OCI-LY1 (cell line): ENCODE measurements at regions not wholly inside any gene's neighbourhood (a gene's known extent, or its start where the extent isn't known, plus 50 kb on each side); places are given as distances from the start of the nearest gene placed in this dataset.

ENCODE experiments used
- H2AFZ ChIP-seq: fragments of 200-600 bp; sonication (generic), shearing (Covaris generic); 2 replicates; pipeline ENCODE4 v1.6.0; 2014; ENCODE audit warnings: antibody characterized with exemption, mild to moderate bottlenecking, low read length
- H3F3A ChIP-seq: fragments of 200-600 bp; sonication (generic), shearing (Covaris generic); 2 replicates; pipeline ENCODE4 v1.6.0; 2014; ENCODE audit warnings: mild to moderate bottlenecking, antibody characterized with exemption, low read length, moderate library complexity; ENCODE audit not compliant: insufficient read depth
- H3K27ac ChIP-seq: fragments of 200-600 bp; sonication (generic); 2 replicates; pipeline ENCODE4 v1.5.1; 2014; ENCODE audit warnings: low read length, mixed run types, mild to moderate bottlenecking, low read depth; ENCODE audit not compliant: poor library complexity, severe bottlenecking
- H3K27me3 ChIP-seq: fragments of 200-600 bp; sonication (generic); 2 replicates; pipeline ENCODE4 v1.6.0; 2014; ENCODE audit warnings: antibody characterized with exemption, mild to moderate bottlenecking, low read length, moderate library complexity; ENCODE audit not compliant: insufficient read depth
- H3K36me3 ChIP-seq: fragments of 200-600 bp; sonication (generic); 2 replicates; pipeline ENCODE4 v1.6.1; 2014; ENCODE audit warnings: mild to moderate bottlenecking, antibody characterized with exemption, low read length, moderate library complexity, mixed read lengths; ENCODE audit not compliant: insufficient read depth
- H3K4me1 ChIP-seq: fragments of 200-600 bp; sonication (generic); 2 replicates; pipeline ENCODE4 v1.5.1; 2014; ENCODE audit warnings: mild to moderate bottlenecking, low read length, moderate library complexity; ENCODE audit not compliant: insufficient read depth, severe bottlenecking
- H3K4me2 ChIP-seq: fragments of 200-600 bp; sonication (generic), shearing (Covaris generic); 2 replicates; pipeline ENCODE4 v1.6.1; 2014; ENCODE audit warnings: low read length
- H3K4me3 ChIP-seq: fragments of 200-600 bp; sonication (generic); 2 replicates; pipeline ENCODE4 v1.5.1; 2014; ENCODE audit warnings: low read length, low read depth, mild to moderate bottlenecking, mixed read lengths; ENCODE audit not compliant: poor library complexity, severe bottlenecking
- H3K79me2 ChIP-seq: fragments of 200-600 bp; shearing (Covaris generic); 2 replicates; pipeline ENCODE4 v1.6.1; 2016; ENCODE audit warnings: mixed run types, low read length, mixed read lengths; ENCODE audit not compliant: insufficient read depth
- H3K9ac ChIP-seq: fragments of 200-600 bp; sonication (generic), shearing (Covaris generic); 2 replicates; pipeline ENCODE4 v1.6.1; 2014; ENCODE audit warnings: mild to moderate bottlenecking, low read length, mixed read lengths
- H3K9me2 ChIP-seq: fragments of 200-600 bp; sonication (generic), shearing (Covaris generic); 2 replicates; pipeline ENCODE4 v1.6.1; 2014; ENCODE audit warnings: low read depth, mild to moderate bottlenecking, low read length, mixed read lengths
- H3K9me3 ChIP-seq: fragments of 200-600 bp; shearing (Covaris generic); 2 replicates; pipeline ENCODE4 v1.6.1; 2014; ENCODE audit warnings: low read length, mixed read lengths
- H4K20me1 ChIP-seq: fragments of 200-600 bp; sonication (generic), shearing (Covaris generic); 2 replicates; pipeline ENCODE4 v1.6.0; 2016; ENCODE audit warnings: mild to moderate bottlenecking, low read length; ENCODE audit not compliant: insufficient read depth
- EZH2 ChIP-seq: fragments of 200-600 bp; sonication (generic), shearing (Covaris generic); IDR thresholded peaks from 2 replicates; pipeline ENCODE4 v1.8.0; 2017; ENCODE audit warnings: borderline replicate concordance, mixed run types, mild to moderate bottlenecking, antibody characterized with exemption, low read length, moderate library complexity, mixed read lengths
- TF ChIP-seq, protein P1 (sequence below): fragments of 200-600 bp; sonication (generic), shearing (Covaris generic); IDR thresholded peaks from 2 replicates; pipeline ENCODE4 v1.5.1; 2017; ENCODE audit warnings: mild to moderate bottlenecking, antibody characterized with exemption, low read length, moderate library complexity, mixed read lengths

DNA sequence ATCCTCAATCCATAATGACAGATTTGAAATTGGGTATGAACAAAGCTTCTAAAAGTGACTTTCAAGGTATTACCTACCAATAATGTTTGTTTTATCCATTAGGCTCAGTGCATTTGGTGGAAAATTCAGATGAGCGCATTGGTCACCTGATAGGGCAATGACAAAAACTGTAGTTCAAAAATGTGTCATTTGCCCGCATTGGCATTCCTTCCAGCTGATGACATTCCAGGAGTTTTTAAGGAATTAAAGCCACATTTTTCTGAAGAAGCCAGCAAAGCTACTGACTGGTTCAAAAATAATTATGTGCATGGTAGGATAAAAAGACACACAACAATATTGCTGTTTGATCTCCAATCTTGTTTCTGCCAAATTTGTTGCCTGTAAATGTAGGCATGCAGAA is 473.4 kb upstream of the CPEB2 start:
- H3K79me2 ChIP-seq = no peaks in the 10 kb centered on the region
- no peak overlapping the region for H3K4me3 ChIP-seq
- H3K9ac ChIP-seq = no peak overlapping the region
- H3K4me1 ChIP-seq = no peaks in the 10 kb centered on the region
- H3K27ac ChIP-seq = no peak overlapping the region
- H3K36me3 ChIP-seq = no peaks in the 10 kb centered on the region
- no peak for TF ChIP-seq EZH2
- TF ChIP-seq, protein P1, sequence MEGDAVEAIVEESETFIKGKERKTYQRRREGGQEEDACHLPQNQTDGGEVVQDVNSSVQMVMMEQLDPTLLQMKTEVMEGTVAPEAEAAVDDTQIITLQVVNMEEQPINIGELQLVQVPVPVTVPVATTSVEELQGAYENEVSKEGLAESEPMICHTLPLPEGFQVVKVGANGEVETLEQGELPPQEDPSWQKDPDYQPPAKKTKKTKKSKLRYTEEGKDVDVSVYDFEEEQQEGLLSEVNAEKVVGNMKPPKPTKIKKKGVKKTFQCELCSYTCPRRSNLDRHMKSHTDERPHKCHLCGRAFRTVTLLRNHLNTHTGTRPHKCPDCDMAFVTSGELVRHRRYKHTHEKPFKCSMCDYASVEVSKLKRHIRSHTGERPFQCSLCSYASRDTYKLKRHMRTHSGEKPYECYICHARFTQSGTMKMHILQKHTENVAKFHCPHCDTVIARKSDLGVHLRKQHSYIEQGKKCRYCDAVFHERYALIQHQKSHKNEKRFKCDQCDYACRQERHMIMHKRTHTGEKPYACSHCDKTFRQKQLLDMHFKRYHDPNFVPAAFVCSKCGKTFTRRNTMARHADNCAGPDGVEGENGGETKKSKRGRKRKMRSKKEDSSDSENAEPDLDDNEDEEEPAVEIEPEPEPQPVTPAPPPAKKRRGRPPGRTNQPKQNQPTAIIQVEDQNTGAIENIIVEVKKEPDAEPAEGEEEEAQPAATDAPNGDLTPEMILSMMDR = no peak
- no peak overlapping the region for H2AFZ ChIP-seq
- H3K9me2 ChIP-seq = no peaks in the 10 kb centered on the region
- no peaks in the 10 kb centered on the region for H3K9me3 ChIP-seq
- H3K4me2 ChIP-seq = no peak overlapping the region
- H3K27me3 ChIP-seq = no peaks in the 10 kb centered on the region
- no peaks in the 10 kb centered on the region for H4K20me1 ChIP-seq
- H3F3A ChIP-seq = no peaks in the 10 kb centered on the region

- no peaks in the 10 kb centered on the region for H3K4me1 ChIP-seq
- H3K4me3 ChIP-seq = no peak overlapping the region
- H4K20me1 ChIP-seq = no peaks in the 10 kb centered on the region
- no peaks in the 10 kb centered on the region for H3K36me3 ChIP-seq
- H3K9ac ChIP-seq = no peak overlapping the region
- no peaks in the 10 kb centered on the region for H3K79me2 ChIP-seq
- H3K27ac ChIP-seq = no peak overlapping the region
- no peaks in the 10 kb centered on the region for H3K9me3 ChIP-seq
- no peak for TF ChIP-seq EZH2
- TF ChIP-seq, protein P1 = no peak
- no peak overlapping the region for H3K4me2 ChIP-seq
- H3K27me3 ChIP-seq = no peaks in the 10 kb centered on the region
- H2AFZ ChIP-seq = no peak overlapping the region
- H3K9me2 ChIP-seq = no peaks in the 10 kb centered on the region
- no peaks in the 10 kb centered on the region for H3F3A ChIP-seq
These were observed 472.6 kb upstream of the CPEB2 start for GRCh38 chr4:14529653-14530052.

- H3K36me3 ChIP-seq = no peaks in the 10 kb centered on the region
- H3K27ac ChIP-seq = no peak overlapping the region
- H4K20me1 ChIP-seq = no peaks in the 10 kb centered on the region
- no peaks in the 10 kb centered on the region for H3K9me2 ChIP-seq
- TF ChIP-seq, protein P1 = no peak
- no peak for TF ChIP-seq EZH2
- H3K27me3 ChIP-seq = no peaks in the 10 kb centered on the region
- H3K4me3 ChIP-seq = no peak overlapping the region
- H3K9me3 ChIP-seq = no peaks in the 10 kb centered on the region
- H3K4me1 ChIP-seq = no peaks in the 10 kb centered on the region
- H3K4me2 ChIP-seq = no peak overlapping the region
- H3K9ac ChIP-seq = no peak overlapping the region
- no peaks in the 10 kb centered on the region for H3K79me2 ChIP-seq
- no peak overlapping the region for H2AFZ ChIP-seq
- no peaks in the 10 kb centered on the region for H3F3A ChIP-seq
These were observed 469.8 kb upstream of the CPEB2 start for GRCh38 chr4:14532436-14532835.
